HEK293 (cell line): ENCODE measurements at regions not wholly inside any gene's neighbourhood (a gene's known extent, or its start where the extent isn't known, plus 50 kb on each side); places are given as distances from the start of the nearest gene placed in this dataset.

Source experiments
- CTCF ChIP-seq: fragments of 450-650 bp; formaldehyde crosslinking; IDR thresholded peaks from 2 replicates; pipeline ENCODE4 v1.5.1; 2016; ENCODE audit warnings: missing biosample characterization, missing genetic modification characterization
- PRDM6 ChIP-seq: fragments of 450-650 bp; formaldehyde crosslinking; IDR thresholded peaks from 2 replicates; pipeline ENCODE4 v1.5.1; 2017; ENCODE audit warnings: missing biosample characterization, missing genetic modification characterization
- SP2 ChIP-seq: fragments of 450-650 bp; formaldehyde crosslinking; IDR thresholded peaks from 2 replicates; pipeline ENCODE4 v1.5.1; 2016; ENCODE audit warnings: missing biosample characterization, missing genetic modification characterization
- ZBTB1 ChIP-seq: fragments of 450-650 bp; formaldehyde crosslinking; IDR thresholded peaks from 2 replicates; pipeline ENCODE4 v1.5.1; 2016; ENCODE audit warnings: missing biosample characterization, missing genetic modification characterization
- ZBTB21 ChIP-seq: fragments of 450-650 bp; formaldehyde crosslinking; IDR thresholded peaks from 2 replicates; pipeline ENCODE4 v1.5.1; 2017; ENCODE audit warnings: missing biosample characterization, missing genetic modification characterization
- ZBTB7A ChIP-seq: fragments of 450-650 bp; formaldehyde crosslinking; IDR thresholded peaks from 2 replicates; pipeline ENCODE4 v1.5.1; 2016; ENCODE audit warnings: low read depth, missing biosample characterization, missing genetic modification characterization
- ZNF350 ChIP-seq: fragments of 450-650 bp; formaldehyde crosslinking; IDR thresholded peaks from 2 replicates; pipeline ENCODE4 v1.5.0; 2017; ENCODE audit warnings: missing biosample characterization, mild to moderate bottlenecking, missing genetic modification characterization
- ZNF660 ChIP-seq: fragments of 450-650 bp; IDR thresholded peaks from 2 replicates; pipeline ENCODE4 v1.5.1; 2018; ENCODE audit warnings: missing biosample characterization, mild to moderate bottlenecking, missing genetic modification characterization
- ZNF76 ChIP-seq: fragments of 450-650 bp; formaldehyde crosslinking; IDR thresholded peaks from 2 replicates; pipeline ENCODE4; 2016; ENCODE audit warnings: low read depth, missing biosample characterization, missing genetic modification characterization, borderline replicate concordance
- ZNF777 ChIP-seq: fragments of 450-650 bp; formaldehyde crosslinking; IDR thresholded peaks from 2 replicates; pipeline ENCODE4 v1.5.1; 2017; ENCODE audit warnings: missing biosample characterization, missing genetic modification characterization, borderline replicate concordance
- ZSCAN23 ChIP-seq: fragments of 450-650 bp; formaldehyde crosslinking; IDR thresholded peaks from 2 replicates; pipeline ENCODE4 v1.5.1; 2016; ENCODE audit warnings: missing biosample characterization, missing genetic modification characterization
- ZSCAN5A ChIP-seq: fragments of 450-650 bp; formaldehyde crosslinking; IDR thresholded peaks from 2 replicates; pipeline ENCODE4 v1.5.1; 2016; ENCODE audit warnings: missing biosample characterization, missing genetic modification characterization

DNA sequence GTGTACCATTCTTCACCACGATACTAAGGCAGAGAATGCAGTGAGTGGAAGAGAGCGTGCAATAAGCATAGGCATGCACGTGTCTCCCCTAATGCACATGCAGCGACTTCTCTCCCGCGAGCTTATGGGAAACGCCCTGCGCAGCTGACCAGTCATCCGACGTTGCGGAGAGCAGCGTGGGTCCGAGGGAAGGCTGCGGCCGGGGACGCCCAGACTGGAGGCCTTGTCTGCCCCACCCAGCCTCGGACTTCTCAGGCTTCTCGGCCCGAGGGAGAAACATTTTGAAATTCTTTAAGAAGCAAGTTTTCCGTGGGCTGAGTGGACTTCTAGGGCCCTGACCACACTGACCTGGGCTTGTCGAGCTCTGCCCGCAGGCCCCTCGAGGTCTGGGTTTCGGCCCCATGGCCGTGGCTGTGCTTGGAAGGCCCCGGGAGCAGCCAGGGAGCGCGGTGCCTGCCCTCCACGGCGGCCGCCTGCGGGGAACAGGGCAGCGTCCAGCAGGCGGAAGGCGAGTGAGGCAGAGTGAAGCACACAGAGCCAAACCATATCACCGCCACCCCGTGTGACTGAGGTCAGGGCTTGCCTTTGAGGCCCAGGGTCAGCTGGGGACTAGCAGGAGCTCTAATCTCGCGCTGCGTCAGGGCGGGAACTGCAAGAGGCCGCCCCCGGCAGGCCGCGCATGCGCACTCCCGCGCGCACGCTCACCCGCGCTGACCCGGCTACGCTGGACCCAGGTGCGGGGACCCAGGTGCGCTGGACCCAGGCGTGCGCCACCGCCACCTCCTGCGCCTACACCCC is 60.0 kb upstream of the IRX1 start:
- no peak for TF ChIP-seq CTCF
- TF ChIP-seq ZNF76 (tag by site-specific recombination), result no peak
- no peak for TF ChIP-seq ZSCAN23
- TF ChIP-seq ZBTB7A, result no peak
- TF ChIP-seq SP2 (tag by site-specific recombination), result no peak
- TF ChIP-seq ZNF350, result no peak
- no peak for TF ChIP-seq ZBTB1
- TF ChIP-seq ZNF660 (tag by site-specific recombination), result no peak
- TF ChIP-seq ZNF777, result no peak
- TF ChIP-seq ZSCAN5A (tag by site-specific recombination), result no peak
- no peak for TF ChIP-seq ZBTB21 (tag by site-specific recombination)
- TF ChIP-seq PRDM6 (tag by site-specific recombination), result no peak
